ENCODE measurements at regions not wholly inside any gene's neighbourhood (a gene's known extent, or its start where the extent isn't known, plus 50 kb on each side); places are given as distances from the start of the nearest gene placed in this dataset.

GRCh38 chr12:126891789-126892188 is 1375.2 kb upstream of the TMEM132C start:
- TF ChIP-seq CTCF (IDR thresholded peaks at IDR 0.05): no peak
- TF ChIP-seq POLR2A (IDR thresholded peaks at IDR 0.05): no peak
